ENCODE measurements at regions not wholly inside any gene's neighbourhood (a gene's known extent, or its start where the extent isn't known, plus 50 kb on each side); places are given as distances from the start of the nearest gene placed in this dataset.

- H3K36me3 Mint-ChIP-seq (ENCODE audit: low read depth): no peaks in the 10 kb centered on the region
- no peak overlapping the region for H3K27ac ChIP-seq (ENCODE audit: low read depth in 1 of 2, low read length in 2 of 2)
- POLR2A ChIA-PET: no interaction called here
- H3K27me3 ChIP-seq (ENCODE audit: control insufficient read depth in 1 of 2, insufficient read depth in 2 of 2, low read length in 2 of 2): no peaks in the 10 kb centered on the region
- peaks cover 8% of the 10 kb centered on the region for H3K9me3 Mint-ChIP-seq
- H3K9me3 ChIP-seq (ENCODE audit: control insufficient read depth in 1 of 2, insufficient read depth in 1 of 2, low read length in 2 of 2): peaks cover 0 to 3% of the 10 kb centered on the region in 2 experiments
- DNase-seq: no peak
- no peak for ATAC-seq (ENCODE audit: poor library complexity)
- H3K4me3 Mint-ChIP-seq: no peak overlapping the region
- H3K4me3 ChIP-seq (ENCODE audit: low read length): no peak overlapping the region
- no peaks in the 10 kb centered on the region for H3K4me1 ChIP-seq (ENCODE audit: insufficient read depth, low read length)
- no peaks in the 10 kb centered on the region for H3K36me3 ChIP-seq (ENCODE audit: insufficient read depth, low read length)
- CTCF ChIA-PET: no interaction called here
- TF ChIP-seq CTCF (IDR thresholded peaks at IDR 0.05): no peak
- intact Hi-C loops (cut with DNase I, micrococcal nuclease): no loop called here
- no peaks in the 10 kb centered on the region for H3K27me3 Mint-ChIP-seq
- no peaks in the 10 kb centered on the region for H3K4me1 Mint-ChIP-seq (ENCODE audit: low read depth)
- no peak overlapping the region for H3K27ac Mint-ChIP-seq
These were observed 204.4 kb downstream of the PPARGC1A start for GRCh38 chr4:23685471-23685870.

DNA sequence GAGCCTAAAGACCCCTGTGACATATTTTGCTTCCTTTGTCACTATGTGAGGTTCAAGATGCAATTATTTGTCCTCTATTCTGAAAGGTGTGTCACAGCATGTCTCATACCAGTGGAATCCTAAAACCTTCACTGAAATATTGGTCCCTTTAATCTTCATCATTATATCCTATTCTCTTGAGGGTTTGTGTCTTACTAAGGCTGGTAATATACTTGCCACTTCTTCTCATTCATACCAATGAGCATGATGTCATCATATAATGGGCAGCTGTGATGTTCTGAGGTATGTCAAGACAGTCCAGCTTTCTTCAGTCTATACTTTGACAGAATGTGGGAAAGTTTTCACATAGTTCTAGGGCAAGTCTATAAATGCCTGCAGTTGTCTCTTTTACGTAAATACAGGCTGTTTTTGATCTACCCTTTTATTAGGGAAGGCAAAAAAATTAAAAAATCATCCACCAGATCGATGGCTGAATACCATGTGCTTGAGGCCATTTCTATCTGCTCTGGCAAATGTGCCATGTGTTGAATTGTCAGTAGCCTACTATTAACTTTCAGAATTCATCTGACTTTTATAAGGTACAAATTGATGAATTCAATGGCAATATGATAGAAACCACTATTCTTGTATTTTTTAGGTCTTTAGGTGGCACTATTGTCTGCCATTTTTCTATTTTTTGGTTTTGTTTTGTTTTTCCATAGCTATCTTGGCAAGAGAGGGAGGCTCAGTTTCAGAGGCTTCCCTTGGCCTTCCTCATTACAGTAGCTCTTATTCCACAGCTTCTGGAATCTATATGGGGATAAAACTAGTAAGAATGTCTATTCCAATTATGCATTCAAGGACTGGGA is 209.0 kb downstream of the PPARGC1A start:
- intact Hi-C loops (cut with DNase I, micrococcal nuclease): no loop called here
- ChIA-PET CTCF (no interaction called here), POLR2A (no interaction called here)
- DNase-seq (no peak), ATAC-seq (ENCODE audit: poor library complexity) (no peak)
- TF ChIP-seq CTCF (IDR thresholded peaks at IDR 0.05): no peak
- Mint-ChIP-seq H3K27ac (no peak overlapping the region), H3K36me3 (ENCODE audit: low read depth) (no peaks in the 10 kb centered on the region), H3K4me3 (no peak overlapping the region), H3K27me3 (no peaks in the 10 kb centered on the region), H3K9me3 (no peaks in the 10 kb centered on the region), H3K4me1 (ENCODE audit: low read depth) (no peaks in the 10 kb centered on the region)
- H3K4me3 ChIP-seq (ENCODE audit: low read length): no peak overlapping the region
- H3K36me3 ChIP-seq (ENCODE audit: insufficient read depth, low read length): no peaks in the 10 kb centered on the region
- no peaks in the 10 kb centered on the region for H3K27me3 ChIP-seq (ENCODE audit: control insufficient read depth in 1 of 2, insufficient read depth in 2 of 2, low read length in 2 of 2)
- H3K9me3 ChIP-seq (ENCODE audit: control insufficient read depth in 1 of 2, insufficient read depth in 1 of 2, low read length in 2 of 2): no peaks in the 10 kb centered on the region
- no peaks in the 10 kb centered on the region for H3K4me1 ChIP-seq (ENCODE audit: insufficient read depth, low read length)
- H3K27ac ChIP-seq (ENCODE audit: low read depth in 1 of 2, low read length in 2 of 2): no peak overlapping the region

- H3K36me3 Mint-ChIP-seq (ENCODE audit: low read depth): no peaks in the 10 kb centered on the region
- no peak for DNase-seq
- H3K9me3 Mint-ChIP-seq: peaks cover 3% of the 10 kb centered on the region
- H3K36me3 ChIP-seq (ENCODE audit: insufficient read depth, low read length): no peaks in the 10 kb centered on the region
- H3K4me3 Mint-ChIP-seq: no peak overlapping the region
- no peak overlapping the region for H3K27ac ChIP-seq (ENCODE audit: low read depth in 1 of 2, low read length in 2 of 2)
- H3K9me3 ChIP-seq (ENCODE audit: control insufficient read depth in 1 of 2, insufficient read depth in 1 of 2, low read length in 2 of 2): no peaks in the 10 kb centered on the region
- POLR2A ChIA-PET: no interaction called here
- intact Hi-C loops (cut with DNase I, micrococcal nuclease): no loop called here
- H3K27me3 Mint-ChIP-seq: no peaks in the 10 kb centered on the region
- ATAC-seq (ENCODE audit: poor library complexity): no peak
- no peaks in the 10 kb centered on the region for H3K27me3 ChIP-seq (ENCODE audit: control insufficient read depth in 1 of 2, insufficient read depth in 2 of 2, low read length in 2 of 2)
- H3K4me1 ChIP-seq (ENCODE audit: insufficient read depth, low read length): no peaks in the 10 kb centered on the region
- TF ChIP-seq CTCF (IDR thresholded peaks at IDR 0.05): no peak
- no peaks in the 10 kb centered on the region for H3K4me1 Mint-ChIP-seq (ENCODE audit: low read depth)
- CTCF ChIA-PET: no interaction called here
- no peak overlapping the region for H3K4me3 ChIP-seq (ENCODE audit: low read length)
- H3K27ac Mint-ChIP-seq: no peak overlapping the region
These were observed 215.2 kb downstream of the PPARGC1A start for GRCh38 chr4:23674694-23675093.

Measured in CD4-positive, alpha-beta T cell (primary cell).